H9 (cell line): ENCODE measurements at regions not wholly inside any gene's neighbourhood (a gene's known extent, or its start where the extent isn't known, plus 50 kb on each side); places are given as distances from the start of the nearest gene placed in this dataset.

Experiments
- DNase-seq: peaks from one replicate; pipeline ENCODE4 v3.0.0-alpha.2; 2017
- H2AFZ ChIP-seq: one replicate; pipeline ENCODE4 v1.6.1; 2013; ENCODE audit warnings: mild to moderate bottlenecking, low read length, control low read depth, moderate library complexity
- H2AK5ac ChIP-seq: 2 replicates; pipeline ENCODE4 v1.6.1; 2013; ENCODE audit warnings: low read length, control low read depth, mixed read lengths; ENCODE audit not compliant: insufficient read length
- H2BK120ac ChIP-seq: one replicate; pipeline ENCODE4 v1.6.1; 2013; ENCODE audit warnings: low read depth, mild to moderate bottlenecking, low read length, control low read depth, inconsistent platforms; ENCODE audit not compliant: poor library complexity, severe bottlenecking
- H2BK12ac ChIP-seq: 2 replicates; pipeline ENCODE4 v1.6.1; 2013; ENCODE audit warnings: low read length, control low read depth, mixed read lengths, low read depth; ENCODE audit not compliant: insufficient read length
- H2BK15ac ChIP-seq: 2 replicates; pipeline ENCODE4 v1.6.1; 2013; ENCODE audit warnings: low read depth, low read length, control low read depth
- H2BK20ac ChIP-seq: one replicate; pipeline ENCODE4 v1.6.1; 2013; ENCODE audit warnings: low read depth, mild to moderate bottlenecking, low read length, control low read depth, inconsistent platforms; ENCODE audit not compliant: poor library complexity, severe bottlenecking
- H2BK5ac ChIP-seq: 2 replicates; pipeline ENCODE4 v1.6.1; 2013; ENCODE audit warnings: low read length, control low read depth, mixed read lengths; ENCODE audit not compliant: insufficient read length
- H3K14ac ChIP-seq: 2 replicates; pipeline ENCODE4 v1.6.1; 2013; ENCODE audit warnings: low read length, control low read depth; ENCODE audit not compliant: insufficient read depth
- H3K18ac ChIP-seq: 2 replicates; pipeline ENCODE4 v1.6.1; 2013; ENCODE audit warnings: low read depth, mild to moderate bottlenecking, mixed read lengths, low read length, control low read depth; ENCODE audit not compliant: insufficient read length
- H3K23ac ChIP-seq: 2 replicates; pipeline ENCODE4 v1.6.1; 2013; ENCODE audit warnings: low read length, control low read depth, mixed read lengths, low read depth; ENCODE audit not compliant: insufficient read length
- H3K23me2 ChIP-seq: 2 replicates; pipeline ENCODE4 v1.6.1; 2013; ENCODE audit warnings: low read depth, mild to moderate bottlenecking, mixed read lengths, low read length, control low read depth; ENCODE audit not compliant: insufficient read length, poor library complexity, severe bottlenecking
- H3K27ac ChIP-seq: 2 replicates; pipeline ENCODE4 v1.5.1; 2013; ENCODE audit warnings: low read length, control low read depth, mixed read lengths, low read depth; ENCODE audit not compliant: insufficient read length
- H3K27me3 ChIP-seq: 2 replicates; pipeline ENCODE4 v1.6.1; 2013; ENCODE audit warnings: low read length, control low read depth, inconsistent platforms; ENCODE audit not compliant: insufficient read depth
- H3K4ac ChIP-seq: 2 replicates; pipeline ENCODE4 v1.6.1; 2013; ENCODE audit warnings: low read depth, mild to moderate bottlenecking, control low read depth, inconsistent platforms, low read length, moderate library complexity
- H3K4me1 ChIP-seq: 2 replicates; pipeline ENCODE4 v1.6.1; 2013; ENCODE audit warnings: low read length, control low read depth, inconsistent platforms; ENCODE audit not compliant: insufficient read depth
- H3K4me2 ChIP-seq: 2 replicates; pipeline ENCODE4 v1.6.1; 2013; ENCODE audit warnings: low read length, control low read depth, mixed read lengths; ENCODE audit not compliant: insufficient read length, insufficient read depth
- H3K56ac ChIP-seq: 2 replicates; pipeline ENCODE4 v1.6.1; 2013; ENCODE audit warnings: low read depth, mild to moderate bottlenecking, mixed read lengths, low read length, control low read depth; ENCODE audit not compliant: insufficient read length
- H3K79me1 ChIP-seq: 2 replicates; pipeline ENCODE4 v1.6.1; 2013; ENCODE audit warnings: low read depth, mild to moderate bottlenecking, moderate library complexity, low read length, control low read depth, inconsistent platforms; ENCODE audit not compliant: insufficient read depth, poor library complexity, severe bottlenecking
- H3K79me2 ChIP-seq: 2 replicates; pipeline ENCODE4 v1.6.1; 2013; ENCODE audit warnings: low read length, control low read depth, inconsistent platforms; ENCODE audit not compliant: insufficient read depth
- H3K9ac ChIP-seq: 2 replicates; pipeline ENCODE4 v1.6.1; 2013; ENCODE audit warnings: low read length, control low read depth, mixed read lengths; ENCODE audit not compliant: insufficient read length; ENCODE audit errors: extremely low read depth
- H3K9me3 ChIP-seq: one replicate; pipeline ENCODE4 v1.6.1; 2013; ENCODE audit warnings: low read depth, low read length, inconsistent platforms; ENCODE audit not compliant: control insufficient read depth
- H3T11ph ChIP-seq: one replicate; pipeline ENCODE4 v1.6.1; 2013; ENCODE audit warnings: mild to moderate bottlenecking, low read length, control low read depth, inconsistent platforms
- H4K20me1 ChIP-seq: one replicate; pipeline ENCODE4 v1.6.1; 2013; ENCODE audit not compliant: control insufficient read depth, insufficient read length, insufficient read depth
- H4K5ac ChIP-seq: 2 replicates; pipeline ENCODE4 v1.6.1; 2013; ENCODE audit warnings: low read depth, mild to moderate bottlenecking, mixed read lengths, low read length, control low read depth; ENCODE audit not compliant: insufficient read length
- H4K8ac ChIP-seq: replicated peaks from 2 replicates; pipeline ENCODE4 v1.6.1; 2013; ENCODE audit warnings: low read length, control low read depth, mixed read lengths, low read depth; ENCODE audit not compliant: insufficient read length
- H4K91ac ChIP-seq: 2 replicates; pipeline ENCODE4 v1.6.1; 2013; ENCODE audit warnings: low read depth, mild to moderate bottlenecking, moderate library complexity, mixed read lengths, low read length, control low read depth; ENCODE audit not compliant: insufficient read length
- H3K27ac Mint-ChIP-seq, 3 experiments: 2 replicates in 2 of 3; 3 replicates in 1 of 3; pipeline ENCODE4 v1.8.0; 2020 to 2021; ENCODE audit warnings: mixed read lengths in 3 of 3, mild to moderate bottlenecking in 1 of 3, moderate library complexity in 1 of 3
- H3K27me3 Mint-ChIP-seq: 2 replicates; pipeline ENCODE4 v1.8.0; 2021; ENCODE audit warnings: low read depth, mild to moderate bottlenecking, moderate library complexity, mixed read lengths
- H3K36me3 Mint-ChIP-seq, 3 experiments: 2 replicates in 2 of 3; 3 replicates in 1 of 3; pipeline ENCODE4 v1.8.0; 2020 to 2021; ENCODE audit warnings: low read depth in 3 of 3, mixed read lengths in 3 of 3; ENCODE audit not compliant: insufficient read depth in 1 of 3
- H3K4me1 Mint-ChIP-seq, 2 experiments: 2 replicates each; pipeline ENCODE4 v1.8.0; 2020; ENCODE audit warnings: mixed read lengths in 2 of 2
- H3K4me3 Mint-ChIP-seq, 2 experiments: 2 replicates in 1 of 2; 3 replicates in 1 of 2; pipeline ENCODE4 v1.8.0; 2020 to 2021; ENCODE audit warnings: mild to moderate bottlenecking in 2 of 2, mixed read lengths in 2 of 2, moderate library complexity in 1 of 2
- H3K9me3 Mint-ChIP-seq, 2 experiments: 2 replicates in 1 of 2; 3 replicates in 1 of 2; pipeline ENCODE4 v1.8.0; 2020; ENCODE audit warnings: mild to moderate bottlenecking in 2 of 2, mixed read lengths in 2 of 2, moderate library complexity in 1 of 2
- WGBS: extraction: QIAGEN DNeasy Blood & Tissue Kit; methylation state at CpG from one replicate; pipeline ENCODE4 v1.1.7; 2013; ENCODE audit warnings: missing lambda C conversion rate, low lambda C conversion rate, mixed read lengths; ENCODE audit not compliant: insufficient read length; ENCODE audit errors: extremely low coverage; 5-methylcytosine and 5-hydroxymethylcytosine counted together
- TF ChIP-seq, protein P1 (sequence below): fragments of 200-600 bp; sonication (generic); conservative IDR thresholded peaks from 3 replicates; pipeline ENCODE4 v1.8.0; 2021; ENCODE audit warnings: antibody characterized with exemption, mild to moderate bottlenecking

DNA sequence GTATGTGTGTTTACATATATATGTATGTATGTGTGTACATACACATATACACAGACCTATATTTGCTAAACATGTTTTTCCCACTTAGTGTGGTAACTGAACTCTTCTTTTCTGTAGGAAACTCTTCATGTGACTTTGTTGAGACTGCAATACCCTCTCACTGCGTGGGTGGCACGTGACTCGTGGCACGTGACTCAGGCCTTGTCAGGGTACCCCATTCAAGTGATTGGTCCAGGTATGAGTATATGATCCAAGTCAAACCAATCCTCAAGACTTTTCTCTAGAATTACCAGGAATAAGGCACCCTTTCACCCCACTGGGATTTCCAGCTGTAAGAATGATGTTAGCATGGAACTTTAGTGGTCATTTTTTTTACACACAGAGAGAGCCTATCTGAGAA lies 149.2 kb upstream of the KCNK2 start:
- no CpG with 5 or more reads among the region's 4 CpGs for WGBS
- Histone ChIP-seq H3K23ac (no peak overlapping the region), H3K9ac (no peak overlapping the region), H4K20me1 (no peaks in the 10 kb centered on the region), H3K18ac (no peak overlapping the region), H3K79me2 (no peaks in the 10 kb centered on the region; the same call in 1 of the 2 replicates), H3K56ac (no peak overlapping the region), H4K5ac (no peak overlapping the region), H2BK5ac (no peak overlapping the region), H3K9me3 (no peaks in the 10 kb centered on the region), H2BK120ac (no peak overlapping the region), H3K4me2 (no peak overlapping the region), H3K14ac (no peak overlapping the region), H2BK20ac (no peak overlapping the region), H3K27me3 (no peaks in the 10 kb centered on the region), H2BK15ac (no peak overlapping the region), H3K27ac (no peak overlapping the region), H2AFZ (no peak overlapping the region), H3K23me2 (no peaks in the 10 kb centered on the region), H2AK5ac (no peak overlapping the region), H3K79me1 (no peaks in the 10 kb centered on the region), H3K4ac (no peak overlapping the region), H3T11ph (no peak overlapping the region), H2BK12ac (no peak overlapping the region), H4K8ac (no peak overlapping the region), H3K4me1 (no peaks in the 10 kb centered on the region), H4K91ac (no peak overlapping the region)
- Mint-ChIP-seq H3K9me3 (no peaks in the 10 kb centered on the region), H3K4me1 (no peaks in the 10 kb centered on the region), H3K27ac (peak overlapping the region in 1 of 3 experiments; percentile 65; a peak in 3 of 7 replicates), H3K4me3 (no peak overlapping the region), H3K27me3 (no peaks in the 10 kb centered on the region), H3K36me3 (no peaks in the 10 kb centered on the region)
- no peak for DNase-seq
- TF ChIP-seq, protein P1, sequence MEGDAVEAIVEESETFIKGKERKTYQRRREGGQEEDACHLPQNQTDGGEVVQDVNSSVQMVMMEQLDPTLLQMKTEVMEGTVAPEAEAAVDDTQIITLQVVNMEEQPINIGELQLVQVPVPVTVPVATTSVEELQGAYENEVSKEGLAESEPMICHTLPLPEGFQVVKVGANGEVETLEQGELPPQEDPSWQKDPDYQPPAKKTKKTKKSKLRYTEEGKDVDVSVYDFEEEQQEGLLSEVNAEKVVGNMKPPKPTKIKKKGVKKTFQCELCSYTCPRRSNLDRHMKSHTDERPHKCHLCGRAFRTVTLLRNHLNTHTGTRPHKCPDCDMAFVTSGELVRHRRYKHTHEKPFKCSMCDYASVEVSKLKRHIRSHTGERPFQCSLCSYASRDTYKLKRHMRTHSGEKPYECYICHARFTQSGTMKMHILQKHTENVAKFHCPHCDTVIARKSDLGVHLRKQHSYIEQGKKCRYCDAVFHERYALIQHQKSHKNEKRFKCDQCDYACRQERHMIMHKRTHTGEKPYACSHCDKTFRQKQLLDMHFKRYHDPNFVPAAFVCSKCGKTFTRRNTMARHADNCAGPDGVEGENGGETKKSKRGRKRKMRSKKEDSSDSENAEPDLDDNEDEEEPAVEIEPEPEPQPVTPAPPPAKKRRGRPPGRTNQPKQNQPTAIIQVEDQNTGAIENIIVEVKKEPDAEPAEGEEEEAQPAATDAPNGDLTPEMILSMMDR, result no peak
